Spleen (tissue), 7 donors: ENCODE measurements at regions not wholly inside any gene's neighbourhood (a gene's known extent, or its start where the extent isn't known, plus 50 kb on each side); places are given as distances from the start of the nearest gene placed in this dataset.

ENCODE experiments used
- CTCF ChIP-seq, 11 experiments: fragments of 200-600 bp in 7 of 11; fragments of 450-650 bp in 4 of 11; sonication (generic) in 4 of 11; IDR thresholded peaks in 8 of 11; conservative IDR thresholded peaks in 3 of 11; 1 replicate in 7 of 11; 2 replicates in 4 of 11; pipeline versions ENCODE4 v1.4.0 to v1.8.0; 2016 to 2021; ENCODE audit warnings: antibody characterized with exemption in 11 of 11, inconsistent platforms in 4 of 11, mild to moderate bottlenecking in 1 of 11
- POLR2A ChIP-seq, 3 donors: fragments of 450-650 bp; IDR thresholded peaks; one replicate each; pipeline ENCODE4 v1.5.1; 2017; ENCODE audit warnings: antibody characterized with exemption in 3 of 3, mild to moderate bottlenecking in 1 of 3
- POLR2AphosphoS5 ChIP-seq, 3 donors: sonication (generic); formaldehyde crosslinking; IDR thresholded peaks; one replicate each; pipeline ENCODE4 v1.5.1; 2017; ENCODE audit warnings: antibody characterized with exemption in 3 of 3
- donor health status: DM: no; HTN: no; CAD: no; lungs with moderate emphysema.
- donor health status: DM: no; HTN: no; CAD: no.
- donor health status: DM: no; HTN: no; CAD: no.

GRCh38 chr18:64270121-64270520 lies 121.2 kb upstream of the LINC00305 start:
- no peak for TF ChIP-seq CTCF (IDR thresholded peaks at IDR 0.05 in 8 of 11, conservative IDR thresholded peaks at IDR 0.05 in 3 of 11)
- TF ChIP-seq POLR2A (IDR thresholded peaks at IDR 0.05) = no peak
- no peak for TF ChIP-seq POLR2AphosphoS5 (IDR thresholded peaks at IDR 0.05)
